NT2/D1 (cell line): ENCODE measurements at regions not wholly inside any gene's neighbourhood (a gene's known extent, or its start where the extent isn't known, plus 50 kb on each side); places are given as distances from the start of the nearest gene placed in this dataset.

Experiments
- DNase-seq: peaks from one replicate; pipeline ENCODE4 v3.0.0-alpha.2; 2011; ENCODE audit warnings: low read depth, low spot score
- H3K27me3 ChIP-seq: 2 replicates; pipeline ENCODE4 v1.6.0; 2011; ENCODE audit warnings: mild to moderate bottlenecking; ENCODE audit not compliant: insufficient read length, insufficient read depth
- H3K36me3 ChIP-seq: 2 replicates; pipeline ENCODE4 v1.6.1; 2011; ENCODE audit warnings: mild to moderate bottlenecking, low read length, mixed read lengths; ENCODE audit not compliant: insufficient read depth, insufficient read length
- H3K4me1 ChIP-seq: 2 replicates; pipeline ENCODE4 v1.5.1; 2011; ENCODE audit not compliant: insufficient read depth, insufficient read length
- H3K4me3 ChIP-seq: 2 replicates; pipeline ENCODE4 v1.5.1; 2011; ENCODE audit warnings: low read depth; ENCODE audit not compliant: insufficient read length
- H3K9ac ChIP-seq: 2 replicates; pipeline ENCODE4 v1.6.0; 2011; ENCODE audit warnings: low read depth; ENCODE audit not compliant: insufficient read length
- H3K9me3 ChIP-seq: 2 replicates; pipeline ENCODE4 v1.5.1; 2011; ENCODE audit warnings: mild to moderate bottlenecking, low read length; ENCODE audit not compliant: insufficient read depth
- SUZ12 ChIP-seq: IDR thresholded peaks from 2 replicates; pipeline ENCODE4 v1.6.1; 2011; ENCODE audit not compliant: insufficient read length, insufficient read depth; ENCODE audit errors: extremely low read depth
- YY1 ChIP-seq: IDR thresholded peaks from 2 replicates; pipeline ENCODE4 v1.6.1; 2011; ENCODE audit not compliant: insufficient read length, insufficient read depth
- ZNF274 ChIP-seq: IDR thresholded peaks from 2 replicates; pipeline ENCODE4 v1.6.1; 2011; ENCODE audit warnings: mild to moderate bottlenecking, low read depth, low read length

DNA sequence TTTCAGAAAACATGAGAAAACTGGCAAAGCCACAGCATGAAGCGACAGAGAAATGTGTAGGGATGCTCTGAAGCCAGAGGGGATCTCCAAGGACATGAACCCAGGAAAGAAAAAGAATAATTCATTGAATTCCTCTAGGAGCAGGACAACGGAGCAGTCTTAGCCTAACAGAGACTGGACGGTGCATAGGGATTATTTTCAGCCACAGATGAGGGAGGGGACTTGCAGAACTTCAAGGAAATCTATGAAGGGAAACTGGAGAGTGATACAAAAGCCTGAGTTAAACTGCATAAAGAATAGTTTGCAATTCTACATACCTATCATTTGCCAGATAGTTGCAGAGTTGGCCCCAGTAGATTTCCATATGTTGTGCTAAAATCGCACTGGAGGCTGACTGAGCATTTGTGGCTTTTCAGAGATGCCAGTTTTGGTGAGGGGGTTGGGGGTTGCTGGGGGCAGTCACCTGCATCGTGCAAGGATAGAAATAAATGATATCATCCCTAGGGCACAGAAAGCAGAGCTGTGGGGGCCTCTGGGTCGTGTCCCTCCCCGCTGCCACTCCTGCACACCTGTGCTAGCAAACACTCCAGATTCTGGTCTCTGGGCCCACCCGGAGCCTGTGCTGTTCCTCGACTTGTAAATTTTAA, 443.2 kb upstream of the JARID2 start:
- H3K9me3 ChIP-seq: peaks cover 25% of the 10 kb centered on the region; the same call in 1 of the 2 replicates

DNA sequence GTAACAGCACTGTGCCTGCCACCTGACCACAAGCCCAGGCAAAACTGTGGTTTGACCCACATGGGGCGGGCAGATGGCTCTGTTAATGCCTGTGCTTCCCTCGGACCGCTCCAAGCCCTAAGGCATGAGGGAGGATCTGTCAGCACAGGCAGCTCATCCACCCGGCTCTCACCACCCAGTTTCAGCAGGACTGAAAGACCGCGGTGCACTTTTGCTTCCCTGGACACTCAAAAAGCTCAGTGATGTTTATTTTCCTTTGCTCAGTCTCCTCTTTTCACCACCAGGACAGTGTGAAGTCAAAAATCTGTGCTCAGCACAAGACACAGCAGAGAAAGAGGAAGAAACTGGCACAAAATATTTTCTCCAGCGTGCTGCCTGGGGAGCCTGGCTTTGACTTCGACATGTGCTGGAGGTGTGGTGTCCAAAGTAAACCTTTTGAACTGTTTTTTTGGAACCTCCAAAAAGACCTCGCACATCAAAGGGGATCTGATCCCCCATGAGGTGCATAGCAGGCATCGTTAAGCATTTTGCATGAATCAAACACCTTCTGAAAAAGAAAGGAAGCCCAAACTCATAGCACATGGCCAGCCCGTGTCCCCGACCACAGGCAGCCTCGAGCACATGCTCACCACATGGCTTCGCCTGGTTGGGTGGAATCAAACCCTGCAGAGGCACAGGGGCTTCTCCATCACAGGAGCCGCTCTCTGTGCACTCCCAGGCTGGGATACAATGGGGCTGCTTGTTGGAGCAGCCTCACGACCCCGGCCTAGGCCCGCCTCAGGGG, 441.7 kb upstream of the JARID2 start:
- no peak for DNase-seq
- TF ChIP-seq YY1 (no peak), ZNF274 (no peak), SUZ12 (no peak)
- Histone ChIP-seq H3K4me3 (no peak overlapping the region), H3K36me3 (no peaks in the 10 kb centered on the region), H3K9ac (no peak overlapping the region), H3K9me3 (peaks cover 30% of the 10 kb centered on the region), H3K27me3 (no peaks in the 10 kb centered on the region), H3K4me1 (no peaks in the 10 kb centered on the region)

More for the DNA sequence above, 443.2 kb upstream of the JARID2 start:
- TF ChIP-seq YY1 (no peak), SUZ12 (no peak), ZNF274 (no peak)
- Histone ChIP-seq H3K4me1 (peaks cover 3% of the 10 kb centered on the region), H3K36me3 (no peaks in the 10 kb centered on the region), H3K9ac (no peak overlapping the region), H3K27me3 (no peaks in the 10 kb centered on the region), H3K4me3 (no peak overlapping the region)
- DNase-seq: no peak

DNA sequence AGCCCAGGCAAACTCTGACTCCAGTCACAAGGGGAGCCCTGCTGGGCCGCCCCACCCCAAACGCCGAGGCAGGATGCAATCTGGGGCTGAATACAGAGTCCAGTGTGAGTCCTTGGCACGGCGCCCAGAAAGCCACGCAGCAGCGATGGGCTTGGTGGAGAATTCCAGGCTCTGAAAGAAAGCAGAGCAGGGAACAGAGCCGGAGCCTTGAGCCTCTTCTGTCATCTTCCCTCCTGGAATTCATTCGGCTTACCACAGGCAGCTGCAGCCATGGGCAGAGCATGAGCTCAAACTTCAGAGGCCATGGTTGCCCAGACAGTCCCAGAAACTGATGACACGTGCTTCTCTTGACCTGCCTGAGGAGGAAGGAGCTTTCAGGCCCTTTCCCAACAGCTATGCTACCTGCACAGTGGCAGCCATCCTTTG, 441.1 kb upstream of the JARID2 start:
- H3K27me3 ChIP-seq: no peaks in the 10 kb centered on the region
- H3K4me1 ChIP-seq: no peaks in the 10 kb centered on the region
- no peak for TF ChIP-seq YY1
- TF ChIP-seq ZNF274: no peak
- TF ChIP-seq SUZ12: no peak
- DNase-seq: no peak
- no peak overlapping the region for H3K9ac ChIP-seq
- H3K36me3 ChIP-seq: no peaks in the 10 kb centered on the region
- H3K9me3 ChIP-seq: peaks cover 24% of the 10 kb centered on the region
- no peak overlapping the region for H3K4me3 ChIP-seq

DNA sequence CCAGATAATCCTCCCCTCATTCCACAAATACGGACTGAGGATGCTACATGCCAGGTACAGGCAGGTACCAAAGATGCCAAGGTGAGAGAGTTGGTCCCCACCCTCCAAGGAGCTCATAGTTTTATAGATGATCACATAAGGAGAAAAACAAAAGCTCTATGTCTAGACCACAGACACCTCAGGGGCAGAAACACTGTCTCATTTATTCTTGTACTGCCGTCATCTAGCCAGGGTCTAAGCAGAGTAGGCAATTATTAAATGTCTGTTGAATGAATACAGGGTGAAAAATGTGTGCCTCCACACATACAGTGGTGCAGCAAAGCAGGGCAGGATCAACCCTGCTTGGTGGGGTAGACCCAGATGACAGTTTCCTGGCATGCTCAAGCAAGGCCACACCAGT, 439.8 kb upstream of the JARID2 start:
- no peak for DNase-seq
- Histone ChIP-seq H3K27me3 (no peaks in the 10 kb centered on the region), H3K4me1 (no peaks in the 10 kb centered on the region), H3K9ac (no peak overlapping the region), H3K36me3 (no peaks in the 10 kb centered on the region), H3K4me3 (no peak overlapping the region), H3K9me3 (peaks cover 19% of the 10 kb centered on the region)
- TF ChIP-seq SUZ12: no peak
- TF ChIP-seq YY1: no peak
- TF ChIP-seq ZNF274: no peak

DNA sequence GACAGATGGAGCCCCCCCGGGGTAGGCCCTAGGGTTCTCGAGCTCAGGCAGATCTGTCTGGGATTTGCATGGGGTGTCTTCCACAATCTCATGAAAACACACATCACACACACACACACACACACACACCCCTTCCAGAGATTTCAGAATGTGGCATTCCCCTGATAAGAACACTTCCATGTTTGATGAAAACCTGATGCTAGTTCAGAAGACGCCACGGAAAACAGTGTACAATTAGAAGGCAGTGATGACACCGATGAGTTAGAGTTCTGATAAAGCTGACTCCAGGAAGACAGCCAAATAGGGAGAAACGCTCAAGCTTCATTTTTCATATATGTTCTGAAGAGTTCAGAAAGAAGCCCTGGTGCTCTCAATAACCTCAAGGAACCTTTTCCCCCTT, 438.7 kb upstream of the JARID2 start:
- Histone ChIP-seq H3K27me3 (no peaks in the 10 kb centered on the region), H3K4me3 (no peak overlapping the region), H3K9me3 (peaks cover 19% of the 10 kb centered on the region), H3K36me3 (no peaks in the 10 kb centered on the region), H3K4me1 (no peaks in the 10 kb centered on the region), H3K9ac (no peak overlapping the region)
- DNase-seq: no peak
- no peak for TF ChIP-seq ZNF274
- TF ChIP-seq YY1: no peak
- TF ChIP-seq SUZ12: no peak

DNA sequence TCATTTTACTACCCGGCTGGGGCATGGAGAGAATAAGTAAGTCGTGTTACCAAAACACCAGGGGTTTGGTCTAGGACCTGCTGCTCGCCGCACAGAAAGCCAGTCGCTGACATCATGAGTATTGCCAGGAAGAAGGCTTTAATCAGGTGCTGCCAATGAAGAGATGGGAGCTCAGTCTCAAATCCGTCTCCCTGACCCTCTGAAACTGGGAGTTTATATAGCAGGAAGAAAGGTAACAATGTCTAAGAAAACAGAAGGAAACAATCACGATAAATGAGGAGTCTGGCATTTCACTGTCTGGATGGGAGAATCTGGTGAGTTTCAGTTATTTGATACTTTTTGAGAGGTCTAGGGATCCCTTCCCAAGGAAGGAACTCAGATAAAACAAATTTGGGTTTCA, 437.9 kb upstream of the JARID2 start:
- Histone ChIP-seq H3K4me1 (no peaks in the 10 kb centered on the region), H3K36me3 (no peaks in the 10 kb centered on the region), H3K9ac (no peak overlapping the region), H3K9me3 (peaks cover 19% of the 10 kb centered on the region), H3K27me3 (no peaks in the 10 kb centered on the region), H3K4me3 (no peak overlapping the region)
- DNase-seq: no peak
- TF ChIP-seq SUZ12: no peak
- TF ChIP-seq YY1: no peak
- no peak for TF ChIP-seq ZNF274

DNA sequence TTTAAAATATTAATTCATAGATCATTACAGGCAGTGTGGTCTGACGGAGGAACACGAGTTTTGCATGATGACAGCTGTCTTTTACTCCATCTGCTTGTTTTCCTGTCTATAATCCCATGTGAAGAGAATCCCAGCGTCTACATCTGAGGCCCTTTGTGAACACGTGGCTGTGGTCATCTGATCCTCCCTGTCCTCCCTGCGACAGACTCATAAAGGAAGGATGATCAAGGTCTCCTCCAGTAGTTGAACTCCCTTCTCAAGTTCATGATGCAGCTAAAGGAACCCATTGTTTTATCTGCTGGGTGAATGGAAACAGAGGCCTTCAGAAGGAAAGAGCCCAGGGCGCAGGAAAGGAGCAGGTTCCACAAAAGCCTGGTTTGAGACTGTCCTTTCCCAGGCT, 435.8 kb upstream of the JARID2 start:
- H3K27me3 ChIP-seq: no peaks in the 10 kb centered on the region
- TF ChIP-seq SUZ12 (no peak), YY1 (no peak), ZNF274 (no peak)
- no peaks in the 10 kb centered on the region for H3K36me3 ChIP-seq
- H3K4me1 ChIP-seq: no peaks in the 10 kb centered on the region
- H3K9ac ChIP-seq: no peak overlapping the region
- DNase-seq: no peak
- H3K9me3 ChIP-seq: peaks cover 19% of the 10 kb centered on the region
- H3K4me3 ChIP-seq: no peak overlapping the region
